HCT116 (cell line): ENCODE measurements at regions not wholly inside any gene's neighbourhood (a gene's known extent, or its start where the extent isn't known, plus 50 kb on each side); places are given as distances from the start of the nearest gene placed in this dataset.

Experiments
- ATAC-seq: fragments of 200-7000 bp; cut with Tn5 transposase; 2 replicates; pipeline ENCODE4 v1.9.1; 2020; ENCODE audit warnings: mild to moderate bottlenecking, moderate library complexity
- BruUV-seq: library from RNA; stranded (reverse); fragments of 400-500 nt; replicated peaks from 2 replicates; lab custom pipeline; 2021; lab: Mats Ljungman, UMichigan
- CTCF ChIA-PET: fragments of 300-600 bp; sonication (Branson Sonifier 250); formaldehyde crosslinking; loops from one replicate; lab custom pipeline; 2021; ENCODE audit warnings: antibody characterized with exemption; lab: Charles Lee
- POLR2A ChIA-PET: fragments of 300-600, 350-600 bp; sonication (Branson Sonifier 250); formaldehyde crosslinking; loops from one replicate; lab custom pipeline; 2021; ENCODE audit warnings: antibody characterized with exemption; lab: Charles Lee
- RAD21 ChIA-PET, 2 experiments: fragments of 300-600 bp; sonication (Branson Sonifier 250); formaldehyde crosslinking; loops; one replicate each; lab custom pipeline; 2023; ENCODE audit warnings: low total read pairs in 2 of 2; ENCODE audit not compliant: uncharacterized antibody in 2 of 2, unreplicated experiment in 2 of 2, low non-redundant PET in 1 of 2; lab: Charles Lee
- DNase-seq: peaks from one replicate; pipeline ENCODE4 v3.0.0-alpha.2; 2010; ENCODE audit warnings: low read depth, low spot score
- H2AFZ ChIP-seq: fragments of 200-600 bp; shearing (Covaris generic), sonication (generic); 2 replicates; pipeline ENCODE4 v1.6.1; 2017; ENCODE audit warnings: low read depth, mixed run types, mixed read lengths, antibody characterized with exemption, low read length; ENCODE audit not compliant: poor library complexity, severe bottlenecking
- H3K27ac ChIP-seq: 2 replicates; pipeline ENCODE4 v1.5.1; 2012; ENCODE audit warnings: low read depth, low read length
- H3K27me3 ChIP-seq: fragments of 200-600 bp; sonication (generic); 2 replicates; pipeline ENCODE4 v1.6.1; 2016; ENCODE audit warnings: mixed run types, low read length, mixed read lengths; ENCODE audit not compliant: insufficient read depth
- H3K36me3 ChIP-seq, 2 experiments: fragments of 200-500 bp in 1 of 2; fragments of 200-600 bp in 1 of 2; sonication (Bioruptor generic) in 1 of 2; sonication (generic) in 1 of 2; 2 replicates each; pipeline versions ENCODE4 v1.5.1 to v1.6.1; 2014 to 2016; ENCODE audit warnings: low read length in 2 of 2, inconsistent platforms in 1 of 2, mixed read lengths in 1 of 2, mixed run types in 1 of 2; ENCODE audit not compliant: insufficient read depth in 2 of 2, control insufficient read depth in 1 of 2
- H3K4me1 ChIP-seq, 2 experiments: fragments of 200-600 bp in 1 of 2; sonication (generic) in 1 of 2; 2 replicates each; pipeline versions ENCODE4 v1.5.1 to v1.6.1; 2012 to 2017; ENCODE audit warnings: low read length in 2 of 2, inconsistent platforms in 1 of 2, mild to moderate bottlenecking in 1 of 2, mixed read lengths in 1 of 2, mixed run types in 1 of 2, moderate library complexity in 1 of 2; ENCODE audit not compliant: insufficient read depth in 2 of 2, control insufficient read depth in 1 of 2
- H3K4me2 ChIP-seq: fragments of 200-600 bp; sonication (generic); 2 replicates; pipeline ENCODE4 v1.6.1; 2017; ENCODE audit warnings: mixed run types, low read length, mixed read lengths
- H3K4me3 ChIP-seq, 2 experiments: fragments of 200-600 bp in 1 of 2; sonication (generic) in 1 of 2; replicated peaks in 1 of 2; 2 replicates each; pipeline ENCODE4 v1.5.1; 2011 to 2016; ENCODE audit warnings: low read length in 2 of 2, control low read depth in 1 of 2, low read depth in 1 of 2, mild to moderate bottlenecking in 1 of 2, mixed read lengths in 1 of 2, mixed run types in 1 of 2
- H3K79me2 ChIP-seq: fragments of 200-600 bp; sonication (generic); 2 replicates; pipeline ENCODE4 v1.6.1; 2017; ENCODE audit warnings: mild to moderate bottlenecking, mixed run types, low read length, moderate library complexity, mixed read lengths; ENCODE audit not compliant: insufficient read depth
- H3K9ac ChIP-seq: fragments of 200-600 bp; sonication (generic); 2 replicates; pipeline ENCODE4 v1.6.1; 2016; ENCODE audit warnings: low read length, mixed read lengths
- H3K9me2 ChIP-seq: fragments of 200-600 bp; sonication (generic), shearing (Covaris generic); 2 replicates; pipeline ENCODE4 v1.6.1; 2017; ENCODE audit warnings: mixed run types, mild to moderate bottlenecking, moderate library complexity; ENCODE audit not compliant: insufficient read depth
- H3K9me3 ChIP-seq, 2 experiments: fragments of 200-500 bp in 1 of 2; fragments of 200-600 bp in 1 of 2; sonication (Bioruptor generic) in 1 of 2; sonication (generic) in 1 of 2; 2 replicates each; pipeline ENCODE4 v1.6.1; 2014 to 2017; ENCODE audit warnings: low read length in 2 of 2, mixed read lengths in 2 of 2, inconsistent platforms in 1 of 2, low read depth in 1 of 2, mild to moderate bottlenecking in 1 of 2, mixed run types in 1 of 2, moderate library complexity in 1 of 2; ENCODE audit not compliant: control insufficient read depth in 1 of 2, insufficient read depth in 1 of 2
- H4K20me1 ChIP-seq: fragments of 200-600 bp; sonication (generic), shearing (Covaris generic); 2 replicates; pipeline ENCODE4 v1.6.1; 2017; ENCODE audit warnings: mixed run types, mild to moderate bottlenecking, moderate library complexity; ENCODE audit not compliant: insufficient read depth
- ATF3 ChIP-seq: IDR thresholded peaks from 2 replicates; pipeline ENCODE4 v1.6.1; 2012
- CBX3 ChIP-seq: IDR thresholded peaks from 2 replicates; pipeline ENCODE4 v1.6.1; 2012; ENCODE audit warnings: low read depth
- CEBPB ChIP-seq: IDR thresholded peaks from 2 replicates; pipeline ENCODE4 v1.6.1; 2012; ENCODE audit warnings: low read depth
- CTCF ChIP-seq, 3 experiments: fragments of 200-600 bp in 1 of 3; sonication (generic) in 1 of 3; IDR thresholded peaks in 2 of 3; conservative IDR thresholded peaks in 1 of 3; 2 replicates each; pipeline ENCODE4 v1.5.1; 2012 to 2017; ENCODE audit warnings: low read depth in 2 of 3, low read length in 2 of 3, antibody characterized with exemption in 1 of 3, borderline replicate concordance in 1 of 3, control low read depth in 1 of 3, mild to moderate bottlenecking in 1 of 3, mixed read lengths in 1 of 3, mixed run types in 1 of 3, moderate library complexity in 1 of 3; ENCODE audit not compliant: insufficient read depth in 1 of 3
- EGR1 ChIP-seq: IDR thresholded peaks from 2 replicates; pipeline ENCODE4 v1.6.1; 2012; ENCODE audit warnings: low read depth
- EZH2 ChIP-seq: fragments of 200-600 bp; sonication (generic); IDR thresholded peaks from 2 replicates; pipeline ENCODE4 v1.6.1; 2017; ENCODE audit warnings: antibody characterized with exemption, mixed run types
- FOSL1 ChIP-seq: IDR thresholded peaks from 2 replicates; pipeline ENCODE4 v1.6.1; 2012; ENCODE audit warnings: low read depth
- MAX ChIP-seq: IDR thresholded peaks from 2 replicates; pipeline ENCODE4 v1.6.1; 2012
- POLR2AphosphoS5 ChIP-seq: IDR thresholded peaks from 2 replicates; pipeline ENCODE4 v1.6.1; 2011; ENCODE audit warnings: mild to moderate bottlenecking, low read depth, low read length, moderate library complexity
- RAD21 ChIP-seq: IDR thresholded peaks from 2 replicates; pipeline ENCODE4 v1.6.1; 2012; ENCODE audit warnings: low read depth, mild to moderate bottlenecking
- SIN3A ChIP-seq: IDR thresholded peaks from 2 replicates; pipeline ENCODE4 v1.6.1; 2012; ENCODE audit warnings: low read depth
- SP1 ChIP-seq: IDR thresholded peaks from 2 replicates; pipeline ENCODE4 v1.6.1; 2012; ENCODE audit warnings: low read depth
- SRF ChIP-seq: IDR thresholded peaks from 2 replicates; pipeline ENCODE4 v1.6.1; 2012; ENCODE audit warnings: low read depth
- YY1 ChIP-seq: IDR thresholded peaks from 2 replicates; pipeline ENCODE4 v1.6.1; 2011; ENCODE audit warnings: low read length, low read depth, moderate library complexity, mild to moderate bottlenecking; ENCODE audit not compliant: insufficient replicate concordance; ENCODE audit errors: extremely low read depth
- ZBTB33 ChIP-seq: IDR thresholded peaks from 2 replicates; pipeline ENCODE4 v1.6.1; 2011; ENCODE audit warnings: mild to moderate bottlenecking, low read length, moderate library complexity; ENCODE audit not compliant: insufficient replicate concordance; ENCODE audit errors: extremely low read depth
- intact Hi-C: fragments of 100-400 bp; cut with micrococcal nuclease; formaldehyde crosslinking; loops from 2 replicates; pipeline ENCODE4 v1.10.0; 2022

GRCh38 chr16:85527042-85527766 is 85.9 kb upstream of the GSE1 start:
- H3K9me3 ChIP-seq, result no peaks in the 10 kb centered on the region
- RAD21 ChIA-PET, result no interaction called here

More at GRCh38 chr16:85527042-85527766, 85.9 kb upstream of the GSE1 start:
- no peak overlapping the region for H3K27ac ChIP-seq
- H2AFZ ChIP-seq, result no peak overlapping the region
- DNase-seq (no peak), ATAC-seq (no peak)
- H3K9ac ChIP-seq, result no peak overlapping the region
- no peaks in the 10 kb centered on the region for H3K27me3 ChIP-seq
- no peaks in the 10 kb centered on the region for H4K20me1 ChIP-seq
- ChIA-PET CTCF (interaction anchor here (1.4 kb wide), 1 partner anchor 10 kb away, joined by 4 read pairs; no protein-coding TSS in a partner anchor), POLR2A (no interaction called here)
- no peaks in the 10 kb centered on the region for H3K9me2 ChIP-seq
- BruUV-seq, result no TSS peak
- H3K4me1 ChIP-seq, result peaks cover 25 to 30% of the 10 kb centered on the region in 2 experiments
- H3K36me3 ChIP-seq, result no peaks in the 10 kb centered on the region
- intact Hi-C loops, result no loop called here
- no peak overlapping the region for H3K4me3 ChIP-seq
- H3K79me2 ChIP-seq, result no peaks in the 10 kb centered on the region
- peak overlapping the region; percentile 26; the same call in 1 of the 2 replicates for H3K4me2 ChIP-seq
- TF ChIP-seq SIN3A (no peak), EGR1 (no peak), SP1 (no peak), EZH2 (no peak), CBX3 (no peak), YY1 (no peak), MAX (no peak), CEBPB (no peak), FOSL1 (no peak), RAD21 (no peak), ATF3 (no peak), POLR2AphosphoS5 (no peak), CTCF (IDR thresholded peaks at IDR 0.05 in 2 of 3, conservative IDR thresholded peaks at IDR 0.05 in 1 of 3; ENCODE audit: borderline replicate concordance in 1 of 3, insufficient read depth in 1 of 3, low read depth in 2 of 3, low read length in 2 of 3) (no peak), ZBTB33 (no peak), SRF (no peak)
- TF ChIP-seq, all 23 proteins: peak for 0
